ENCODE measurements at regions not wholly inside any gene's neighbourhood (a gene's known extent, or its start where the extent isn't known, plus 50 kb on each side); places are given as distances from the start of the nearest gene placed in this dataset.

DNA sequence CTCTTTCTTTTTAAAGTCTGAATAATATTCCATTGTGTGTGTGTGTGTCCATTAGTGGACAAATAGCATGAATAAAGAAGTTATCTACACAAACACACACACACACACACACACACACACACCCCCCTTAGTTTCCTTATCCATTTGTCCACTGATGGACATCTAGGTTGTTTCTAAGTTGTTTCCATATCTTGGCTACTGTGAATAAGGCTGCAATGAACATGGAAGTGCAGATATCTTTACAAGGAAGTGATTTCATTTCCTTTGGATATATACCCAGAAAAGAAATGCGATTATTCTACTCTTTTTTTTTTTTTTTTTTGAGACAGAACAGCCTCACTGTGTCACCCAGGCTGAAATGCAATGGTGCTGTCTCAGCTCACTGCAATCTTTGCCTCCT is 113.5 kb downstream of the MBL2 start:
- H3K4me1 ChIP-seq (ENCODE audit: control insufficient read depth, low read length) = no peaks in the 10 kb centered on the region
- H3K27me3 ChIP-seq (ENCODE audit: control insufficient read depth, low read length) = no peaks in the 10 kb centered on the region
- H3K4me2 ChIP-seq (ENCODE audit: low read length) = no peak overlapping the region
- H4K20me1 ChIP-seq (ENCODE audit: control insufficient read depth, insufficient read depth, low read depth, low read length) = no peaks in the 10 kb centered on the region
- TF ChIP-seq EZH2phosphoT487 (IDR thresholded peaks at IDR 0.05; ENCODE audit: borderline replicate concordance, low read length) = no peak
- TF ChIP-seq, protein P1, sequence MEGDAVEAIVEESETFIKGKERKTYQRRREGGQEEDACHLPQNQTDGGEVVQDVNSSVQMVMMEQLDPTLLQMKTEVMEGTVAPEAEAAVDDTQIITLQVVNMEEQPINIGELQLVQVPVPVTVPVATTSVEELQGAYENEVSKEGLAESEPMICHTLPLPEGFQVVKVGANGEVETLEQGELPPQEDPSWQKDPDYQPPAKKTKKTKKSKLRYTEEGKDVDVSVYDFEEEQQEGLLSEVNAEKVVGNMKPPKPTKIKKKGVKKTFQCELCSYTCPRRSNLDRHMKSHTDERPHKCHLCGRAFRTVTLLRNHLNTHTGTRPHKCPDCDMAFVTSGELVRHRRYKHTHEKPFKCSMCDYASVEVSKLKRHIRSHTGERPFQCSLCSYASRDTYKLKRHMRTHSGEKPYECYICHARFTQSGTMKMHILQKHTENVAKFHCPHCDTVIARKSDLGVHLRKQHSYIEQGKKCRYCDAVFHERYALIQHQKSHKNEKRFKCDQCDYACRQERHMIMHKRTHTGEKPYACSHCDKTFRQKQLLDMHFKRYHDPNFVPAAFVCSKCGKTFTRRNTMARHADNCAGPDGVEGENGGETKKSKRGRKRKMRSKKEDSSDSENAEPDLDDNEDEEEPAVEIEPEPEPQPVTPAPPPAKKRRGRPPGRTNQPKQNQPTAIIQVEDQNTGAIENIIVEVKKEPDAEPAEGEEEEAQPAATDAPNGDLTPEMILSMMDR (IDR thresholded peaks at IDR 0.05; ENCODE audit: low read depth, low read length, poor library complexity, severe bottlenecking) = no peak
- H3F3A ChIP-seq (ENCODE audit: control insufficient read depth, insufficient read depth) = no peaks in the 10 kb centered on the region
- H3K36me3 ChIP-seq (ENCODE audit: control insufficient read depth, low read length) = no peaks in the 10 kb centered on the region
- H3K27ac ChIP-seq (ENCODE audit: low read depth, low read length) = no peak overlapping the region
- no peaks in the 10 kb centered on the region for H3K9me3 ChIP-seq (ENCODE audit: control insufficient read depth, insufficient read depth, low read length)
- no peaks in the 10 kb centered on the region for H3K9me2 ChIP-seq (replicated peaks; ENCODE audit: control insufficient read depth, low read length)
- H3K4me3 ChIP-seq (ENCODE audit: low read length) = no peak overlapping the region
- no peaks in the 10 kb centered on the region for H3K79me2 ChIP-seq (ENCODE audit: control insufficient read depth, low read length)

- Histone ChIP-seq H3K4me2 (ENCODE audit: low read length) (no peak overlapping the region), H3K27me3 (ENCODE audit: control insufficient read depth, low read length) (no peaks in the 10 kb centered on the region), H3K27ac (ENCODE audit: low read depth, low read length) (no peak overlapping the region), H3F3A (ENCODE audit: control insufficient read depth, insufficient read depth) (no peaks in the 10 kb centered on the region), H3K4me1 (ENCODE audit: control insufficient read depth, low read length) (no peaks in the 10 kb centered on the region), H3K79me2 (ENCODE audit: control insufficient read depth, low read length) (no peaks in the 10 kb centered on the region), H3K9me3 (ENCODE audit: control insufficient read depth, insufficient read depth, low read length) (no peaks in the 10 kb centered on the region), H4K20me1 (ENCODE audit: control insufficient read depth, insufficient read depth, low read depth, low read length) (no peaks in the 10 kb centered on the region), H3K36me3 (ENCODE audit: control insufficient read depth, low read length) (no peaks in the 10 kb centered on the region), H3K4me3 (ENCODE audit: low read length) (no peak overlapping the region), H3K9me2 (replicated peaks; ENCODE audit: control insufficient read depth, low read length) (no peaks in the 10 kb centered on the region)
- no peak for TF ChIP-seq EZH2phosphoT487 (IDR thresholded peaks at IDR 0.05; ENCODE audit: borderline replicate concordance, low read length)
- TF ChIP-seq, protein P1 (IDR thresholded peaks at IDR 0.05; ENCODE audit: low read depth, low read length, poor library complexity, severe bottlenecking) = no peak
These were observed 110.3 kb downstream of the MBL2 start for GRCh38 chr10:52662256-52662655.

DNA sequence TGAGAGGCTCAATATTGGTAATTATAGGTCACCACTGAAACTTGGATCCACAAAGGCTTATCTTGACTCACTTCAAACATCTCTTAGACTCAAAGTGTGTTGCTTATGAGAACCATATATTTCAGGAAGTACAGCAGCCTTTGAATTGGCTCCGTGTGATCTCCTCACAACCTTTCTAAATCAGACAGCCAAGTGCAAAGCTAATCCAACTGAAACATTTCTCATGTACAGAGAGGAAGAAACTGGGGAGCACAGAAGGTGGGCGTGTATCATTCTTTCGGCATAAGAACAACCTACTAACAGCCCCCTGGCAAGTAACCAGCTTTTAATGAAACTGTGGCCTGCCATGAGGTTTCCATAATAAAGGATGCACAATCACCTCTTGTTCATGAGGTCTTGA is 109.4 kb downstream of the MBL2 start:
- Histone ChIP-seq H3K27me3 (ENCODE audit: control insufficient read depth, low read length) (no peaks in the 10 kb centered on the region), H3K79me2 (ENCODE audit: control insufficient read depth, low read length) (no peaks in the 10 kb centered on the region), H3K4me2 (ENCODE audit: low read length) (no peak overlapping the region), H3K36me3 (ENCODE audit: control insufficient read depth, low read length) (no peaks in the 10 kb centered on the region), H3K9me3 (ENCODE audit: control insufficient read depth, insufficient read depth, low read length) (no peaks in the 10 kb centered on the region), H3K27ac (ENCODE audit: low read depth, low read length) (no peak overlapping the region), H3K9me2 (replicated peaks; ENCODE audit: control insufficient read depth, low read length) (no peaks in the 10 kb centered on the region), H4K20me1 (ENCODE audit: control insufficient read depth, insufficient read depth, low read depth, low read length) (no peaks in the 10 kb centered on the region), H3K4me3 (ENCODE audit: low read length) (no peak overlapping the region), H3F3A (ENCODE audit: control insufficient read depth, insufficient read depth) (no peaks in the 10 kb centered on the region), H3K4me1 (ENCODE audit: control insufficient read depth, low read length) (no peaks in the 10 kb centered on the region)
- TF ChIP-seq, protein P1 (IDR thresholded peaks at IDR 0.05; ENCODE audit: low read depth, low read length, poor library complexity, severe bottlenecking) = no peak

DNA sequence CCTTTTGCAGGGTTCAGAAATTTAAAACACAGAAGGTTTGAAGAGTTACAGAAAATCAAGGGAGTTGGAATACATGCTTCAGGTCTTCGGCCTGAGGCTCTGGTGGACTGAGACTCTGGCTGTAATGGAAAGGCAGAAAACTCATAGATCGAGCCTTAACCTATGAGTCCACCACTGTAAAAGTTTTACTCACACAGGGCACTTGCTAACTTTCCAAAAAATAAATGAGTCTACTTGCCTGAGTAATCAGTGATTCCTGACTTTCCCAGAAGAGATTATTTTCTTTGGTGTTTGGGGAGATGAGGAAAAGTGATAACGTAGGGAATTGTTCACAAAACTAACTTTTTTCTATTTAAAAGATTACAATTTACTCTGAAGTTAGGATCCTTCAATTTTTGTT is 108.0 kb downstream of the MBL2 start:
- H3K27ac ChIP-seq (ENCODE audit: low read depth, low read length) = no peak overlapping the region
- no peak overlapping the region for H3K4me2 ChIP-seq (ENCODE audit: low read length)
- no peaks in the 10 kb centered on the region for H3K27me3 ChIP-seq (ENCODE audit: control insufficient read depth, low read length)
- no peak for TF ChIP-seq EZH2phosphoT487 (IDR thresholded peaks at IDR 0.05; ENCODE audit: borderline replicate concordance, low read length)
- TF ChIP-seq, protein P1 (IDR thresholded peaks at IDR 0.05; ENCODE audit: low read depth, low read length, poor library complexity, severe bottlenecking) = no peak
- H3K4me1 ChIP-seq (ENCODE audit: control insufficient read depth, low read length) = no peaks in the 10 kb centered on the region
- no peaks in the 10 kb centered on the region for H3F3A ChIP-seq (ENCODE audit: control insufficient read depth, insufficient read depth)
- no peaks in the 10 kb centered on the region for H3K9me3 ChIP-seq (ENCODE audit: control insufficient read depth, insufficient read depth, low read length)
- H3K79me2 ChIP-seq (ENCODE audit: control insufficient read depth, low read length) = no peaks in the 10 kb centered on the region
- no peaks in the 10 kb centered on the region for H3K9me2 ChIP-seq (replicated peaks; ENCODE audit: control insufficient read depth, low read length)
- H3K36me3 ChIP-seq (ENCODE audit: control insufficient read depth, low read length) = no peaks in the 10 kb centered on the region
- H3K4me3 ChIP-seq (ENCODE audit: low read length) = no peak overlapping the region
- no peaks in the 10 kb centered on the region for H4K20me1 ChIP-seq (ENCODE audit: control insufficient read depth, insufficient read depth, low read depth, low read length)

Measured in DOHH2 (cell line).